DND-41 (cell line): ENCODE measurements at regions not wholly inside any gene's neighbourhood (a gene's known extent, or its start where the extent isn't known, plus 50 kb on each side); places are given as distances from the start of the nearest gene placed in this dataset.
"Not testable (repeated sequence)": the region's sequence is repeated elsewhere in the genome, so short reads cannot be mapped to it uniquely, and the experiment has no call there.

Experiments used
- ATAC-seq: fragments of 200-7000 bp; cut with Tn5 transposase; 3 replicates; pipeline ENCODE4 v1.9.1; 2021; ENCODE audit warnings: low read depth; ENCODE audit not compliant: insufficient read depth
- DNase-seq: peaks from one replicate; pipeline ENCODE4 v3.0.0-alpha.2; 2020
- H2AFZ ChIP-seq: 2 replicates; pipeline ENCODE4 v1.6.0; 2012; ENCODE audit warnings: low read depth, low read length
- H3K27ac ChIP-seq: 2 replicates; pipeline ENCODE4 v1.5.1; 2012; ENCODE audit warnings: low read length, inconsistent platforms
- H3K27me3 ChIP-seq: fragments of 200-600 bp; sonication (generic); 2 replicates; pipeline ENCODE4 v1.6.0; 2012; ENCODE audit warnings: low read length, mild to moderate bottlenecking, inconsistent platforms; ENCODE audit not compliant: insufficient read depth, poor library complexity
- H3K36me3 ChIP-seq: 2 replicates; pipeline ENCODE4 v1.5.1; 2012; ENCODE audit warnings: low read length, inconsistent platforms; ENCODE audit not compliant: insufficient read depth
- H3K4me1 ChIP-seq: 2 replicates; pipeline ENCODE4 v1.5.1; 2012; ENCODE audit warnings: mild to moderate bottlenecking, low read length; ENCODE audit not compliant: insufficient read depth
- H3K4me2 ChIP-seq: 2 replicates; pipeline ENCODE4 v1.6.0; 2012; ENCODE audit warnings: mild to moderate bottlenecking, moderate library complexity, low read length, inconsistent platforms; ENCODE audit not compliant: insufficient read depth
- H3K4me3 ChIP-seq, 2 experiments: fragments of 200-600 bp in 1 of 2; shearing (Covaris generic) in 1 of 2; 2 replicates each; pipeline ENCODE4 v1.5.1; 2012 to 2016; ENCODE audit warnings: inconsistent platforms in 2 of 2, low read length in 2 of 2, mild to moderate bottlenecking in 2 of 2, low read depth in 1 of 2, moderate library complexity in 1 of 2
- H3K79me2 ChIP-seq: 2 replicates; pipeline ENCODE4 v1.6.0; 2012; ENCODE audit warnings: low read length, inconsistent platforms; ENCODE audit not compliant: insufficient read depth
- H3K9ac ChIP-seq: 2 replicates; pipeline ENCODE4 v1.6.0; 2012; ENCODE audit warnings: low read depth, mild to moderate bottlenecking, inconsistent platforms, low read length, moderate library complexity
- H3K9me3 ChIP-seq: 2 replicates; pipeline ENCODE4 v1.5.1; 2012; ENCODE audit warnings: low read length, moderate library complexity, mild to moderate bottlenecking, inconsistent platforms; ENCODE audit not compliant: insufficient read depth, severe bottlenecking
- H4K20me1 ChIP-seq: 2 replicates; pipeline ENCODE4 v1.6.0; 2012; ENCODE audit warnings: low read length; ENCODE audit not compliant: insufficient read depth
- CTCF ChIP-seq: IDR thresholded peaks from 2 replicates; pipeline ENCODE4 v1.5.1; 2012; ENCODE audit warnings: borderline replicate concordance, low read length, moderate library complexity, mild to moderate bottlenecking; ENCODE audit not compliant: poor library complexity, severe bottlenecking; ENCODE audit errors: extremely low read depth
- EZH2 ChIP-seq: IDR thresholded peaks from 3 replicates; pipeline ENCODE4 v1.6.1; 2012; ENCODE audit warnings: borderline replicate concordance, low read depth, mild to moderate bottlenecking, moderate library complexity, low read length, inconsistent platforms; ENCODE audit not compliant: severe bottlenecking

GRCh38 chr16:76683051-76683450 is 405.9 kb downstream of the CNTNAP4 start:
- Histone ChIP-seq H3K27ac (no peak overlapping the region), H2AFZ (no peak overlapping the region), H3K9me3 (no peaks in the 10 kb centered on the region), H3K4me3 (no peak overlapping the region), H3K36me3 (no peaks in the 10 kb centered on the region), H3K9ac (no peak overlapping the region), H3K27me3 (no peaks in the 10 kb centered on the region), H3K79me2 (no peaks in the 10 kb centered on the region), H3K4me1 (no peaks in the 10 kb centered on the region), H3K4me2 (no peak overlapping the region), H4K20me1 (no peaks in the 10 kb centered on the region)
- ATAC-seq, result no peak
- no peak for DNase-seq
- TF ChIP-seq CTCF, result no peak
- TF ChIP-seq EZH2, result no peak

GRCh38 chr16:76696876-76697275 is 419.7 kb downstream of the CNTNAP4 start:
- DNase-seq, result no peak
- Histone ChIP-seq H3K36me3 (no peaks in the 10 kb centered on the region), H3K27me3 (peaks cover 5% of the 10 kb centered on the region), H3K4me3 (no peak overlapping the region), H4K20me1 (no peaks in the 10 kb centered on the region), H3K27ac (no peak overlapping the region), H3K4me2 (no peak overlapping the region), H3K9ac (no peak overlapping the region), H3K4me1 (no peaks in the 10 kb centered on the region), H3K79me2 (no peaks in the 10 kb centered on the region), H2AFZ (no peak overlapping the region), H3K9me3 (no peaks in the 10 kb centered on the region)
- TF ChIP-seq EZH2 (no peak), CTCF (no peak)
- ATAC-seq, result no peak

- H3K36me3 ChIP-seq, result no peaks in the 10 kb centered on the region
- no peak overlapping the region for H3K9ac ChIP-seq
- no peaks in the 10 kb centered on the region for H3K79me2 ChIP-seq
- H3K4me2 ChIP-seq, result no peak overlapping the region
- no peak overlapping the region for H3K27ac ChIP-seq
- H2AFZ ChIP-seq, result no peak overlapping the region
- no peak overlapping the region for H3K4me3 ChIP-seq
- H3K4me1 ChIP-seq, result no peaks in the 10 kb centered on the region
- H3K27me3 ChIP-seq, result no peaks in the 10 kb centered on the region
- TF ChIP-seq CTCF (no peak), EZH2 (no peak)
- no peaks in the 10 kb centered on the region for H4K20me1 ChIP-seq
- DNase-seq, result no peak
- no peak for ATAC-seq
- no peaks in the 10 kb centered on the region for H3K9me3 ChIP-seq
Measured at GRCh38 chr16:76705892-76706291, 428.7 kb downstream of the CNTNAP4 start.

- Histone ChIP-seq H3K9me3 (no peaks in the 10 kb centered on the region), H2AFZ (no peak overlapping the region), H3K79me2 (no peaks in the 10 kb centered on the region), H4K20me1 (no peaks in the 10 kb centered on the region), H3K4me3 (no peak overlapping the region), H3K27ac (no peak overlapping the region), H3K9ac (no peak overlapping the region), H3K27me3 (no peaks in the 10 kb centered on the region), H3K4me2 (no peak overlapping the region), H3K4me1 (no peaks in the 10 kb centered on the region), H3K36me3 (no peaks in the 10 kb centered on the region)
- no peak for ATAC-seq
- DNase-seq, result no peak
- TF ChIP-seq EZH2 (no peak), CTCF (no peak)
Measured at GRCh38 chr16:76713191-76713590, 436.0 kb downstream of the CNTNAP4 start.

GRCh38 chr16:76716251-76716650 is 439.1 kb downstream of the CNTNAP4 start:
- not testable (repeated sequence) for H3K27ac ChIP-seq, H2AFZ ChIP-seq, H3K4me3 ChIP-seq, H3K79me2 ChIP-seq, H3K27me3 ChIP-seq, H3K4me2 ChIP-seq, ATAC-seq, H3K36me3 ChIP-seq, H3K4me1 ChIP-seq, H4K20me1 ChIP-seq, H3K9me3 ChIP-seq, H3K9ac ChIP-seq, DNase-seq
